HEK293T (cell line): ENCODE measurements at regions not wholly inside any gene's neighbourhood (a gene's known extent, or its start where the extent isn't known, plus 50 kb on each side); places are given as distances from the start of the nearest gene placed in this dataset.

Source experiments
- ARNT ChIP-seq: fragments of 450-650 bp; IDR thresholded peaks from 2 replicates; pipeline ENCODE4 v1.6.1; 2017; ENCODE audit warnings: mild to moderate bottlenecking
- BHLHE40 ChIP-seq: fragments of 450-650 bp; IDR thresholded peaks from 2 replicates; pipeline ENCODE4 v1.6.1; 2016; ENCODE audit warnings: mild to moderate bottlenecking, moderate library complexity, borderline replicate concordance
- FOXA1 ChIP-seq: fragments of 450-650 bp; IDR thresholded peaks from 2 replicates; pipeline ENCODE4 v1.6.1; 2016; ENCODE audit warnings: mild to moderate bottlenecking
- FOXM1 ChIP-seq: fragments of 450-650 bp; IDR thresholded peaks from 2 replicates; pipeline ENCODE4 v1.6.1; 2017; ENCODE audit warnings: mild to moderate bottlenecking, borderline replicate concordance
- SP1 ChIP-seq: fragments of 450-650 bp; IDR thresholded peaks from 2 replicates; pipeline ENCODE4 v1.6.1; 2017
- SUZ12 ChIP-seq: fragments of 450-650 bp; IDR thresholded peaks from 2 replicates; pipeline ENCODE4 v1.6.1; 2016; ENCODE audit warnings: mild to moderate bottlenecking
- TARDBP ChIP-seq: fragments of 450-650 bp; IDR thresholded peaks from 2 replicates; pipeline ENCODE4 v1.6.1; 2016
- ZNF384 ChIP-seq: fragments of 450-650 bp; IDR thresholded peaks from 2 replicates; pipeline ENCODE4 v1.6.1; 2016

DNA sequence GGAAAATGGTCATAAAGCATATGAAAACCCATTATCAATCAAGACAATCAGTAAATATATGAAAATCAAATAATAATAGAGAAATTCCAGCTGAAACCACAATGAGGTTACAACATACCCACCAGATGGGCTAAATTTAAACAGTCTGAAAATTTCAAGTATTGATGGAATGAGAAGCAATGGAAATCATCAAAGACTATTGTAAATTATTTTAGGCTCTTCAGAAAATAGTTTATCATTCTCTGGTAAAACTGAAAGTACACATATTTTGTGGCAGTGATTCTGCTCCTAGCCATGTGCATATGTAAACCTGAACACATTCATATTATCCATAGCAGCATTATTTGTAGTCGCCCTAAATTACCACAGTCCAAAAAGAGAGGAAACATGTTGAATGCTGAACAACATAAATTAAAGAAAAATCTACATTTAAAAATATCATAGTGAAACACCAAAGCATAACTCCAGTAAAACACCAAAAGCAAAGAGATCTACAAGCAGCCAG lies 215.3 kb downstream of the PRELID2 start:
- TF ChIP-seq TARDBP (no peak), ZNF384 (no peak), SUZ12 (no peak), FOXA1 (no peak), SP1 (no peak), BHLHE40 (no peak), ARNT (no peak), FOXM1 (no peak)
